HepG2 (cell line): ENCODE measurements at regions not wholly inside any gene's neighbourhood (a gene's known extent, or its start where the extent isn't known, plus 50 kb on each side); places are given as distances from the start of the nearest gene placed in this dataset.

Experiments
- CSRNP2 ChIP-seq: sonication (generic); formaldehyde crosslinking; conservative IDR thresholded peaks from 2 replicates; pipeline ENCODE4 v1.8.0; 2022; ENCODE audit warnings: low read depth, missing genetic modification reagents
- CTCF ChIP-seq: sonication (generic); formaldehyde crosslinking; IDR thresholded peaks from 2 replicates; pipeline ENCODE4 v1.5.0; 2020; ENCODE audit warnings: mild to moderate bottlenecking, missing genetic modification reagents, moderate library complexity
- EZH2 ChIP-seq: conservative IDR thresholded peaks from 2 replicates; pipeline ENCODE4 v1.6.1; 2012; ENCODE audit warnings: mild to moderate bottlenecking, low read depth, low read length, moderate library complexity
- MAZ ChIP-seq, 2 experiments: sonication (generic) in 1 of 2; formaldehyde crosslinking in 1 of 2; IDR thresholded peaks; 2 replicates each; pipeline versions ENCODE4 v1.5.0 to v1.6.1; 2012 to 2020; ENCODE audit warnings: low read depth in 2 of 2, mild to moderate bottlenecking in 2 of 2, borderline replicate concordance in 1 of 2, improper control_type of control experiment in 1 of 2, low read length in 1 of 2, missing genetic modification reagents in 1 of 2, moderate library complexity in 1 of 2
- NCOA2 ChIP-seq: sonication (generic); formaldehyde crosslinking; IDR thresholded peaks from 2 replicates; pipeline ENCODE4 v1.8.0; 2022; ENCODE audit warnings: inconsistent platforms
- NR1H2 ChIP-seq: sonication (generic); formaldehyde crosslinking; IDR thresholded peaks from 2 replicates; pipeline ENCODE4 v1.8.1; 2022; ENCODE audit warnings: low read depth, missing genetic modification reagents, borderline replicate concordance
- POLR2A ChIP-seq, 2 experiments: IDR thresholded peaks; 2 replicates each; pipeline ENCODE4 v1.6.1; 2011; ENCODE audit warnings: low read depth in 2 of 2, low read length in 2 of 2, mild to moderate bottlenecking in 1 of 2, moderate library complexity in 1 of 2; ENCODE audit not compliant: insufficient read depth in 1 of 2
- ZNF274 ChIP-seq: sonication (generic); formaldehyde crosslinking; IDR thresholded peaks from 2 replicates; pipeline ENCODE4 v1.5.1; 2020; ENCODE audit warnings: mild to moderate bottlenecking, missing genetic modification reagents

GRCh38 chr13:76012091-76012721 is 376.1 kb downstream of the LMO7 start:
- TF ChIP-seq ZNF274 (CRISPR knock-in tag): no peak
- TF ChIP-seq POLR2A (IDR thresholded peaks at IDR 0.05; ENCODE audit: insufficient read depth in 1 of 2, low read depth in 2 of 2, low read length in 2 of 2): no peak
- no peak for TF ChIP-seq MAZ (IDR thresholded peaks at IDR 0.05; ENCODE audit: borderline replicate concordance, low read depth, low read length)
- TF ChIP-seq MAZ (CRISPR knock-in tag; IDR thresholded peaks at IDR 0.05; ENCODE audit: low read depth): no peak
- TF ChIP-seq NR1H2 (CRISPR knock-in tag): no peak
- no peak for TF ChIP-seq CTCF
- no peak for TF ChIP-seq NCOA2 (CRISPR knock-in tag)
- TF ChIP-seq EZH2: no peak
- no peak for TF ChIP-seq CSRNP2 (CRISPR knock-in tag)
